ENCODE measurements at regions not wholly inside any gene's neighbourhood (a gene's known extent, or its start where the extent isn't known, plus 50 kb on each side); places are given as distances from the start of the nearest gene placed in this dataset.

GRCh38 chr15:35302334-35302733 lies 217.2 kb upstream of the NANOGP8 start (continued):
- no peak for TF ChIP-seq ZNF462 (CRISPR knock-in tag; IDR thresholded peaks at IDR 0.05)

GRCh38 chr15:35301088-35301487 lies 216.0 kb upstream of the NANOGP8 start:
- Histone ChIP-seq H3K4me2 (no peak overlapping the region), H2AFZ (no peak overlapping the region), H3K79me2 (replicated peaks; ENCODE audit: insufficient read depth) (no peaks in the 10 kb centered on the region), H4K20me1 (replicated peaks; ENCODE audit: insufficient read depth) (no peaks in the 10 kb centered on the region), H3F3A (replicated peaks; ENCODE audit: low read depth) (no peaks in the 10 kb centered on the region), H3K27ac (ENCODE audit: low read depth) (no peak overlapping the region), H3K9me2 (ENCODE audit: insufficient read depth) (no peaks in the 10 kb centered on the region), H3K4me3 (no peak overlapping the region), H3K4me1 (ENCODE audit: insufficient read depth) (no peaks in the 10 kb centered on the region), H3K27me3 (ENCODE audit: insufficient read depth) (no peaks in the 10 kb centered on the region), H3K36me3 (ENCODE audit: insufficient read depth) (no peaks in the 10 kb centered on the region)
- Mint-ChIP-seq H3K36me3 (ENCODE audit: low read depth) (no peaks in the 10 kb centered on the region), H3K4me3 (no peak overlapping the region), H3K9me3 (no peaks in the 10 kb centered on the region), H3K27ac (no peak overlapping the region), H3K4me1 (peaks cover 3% of the 10 kb centered on the region; the same call in 2 of the 3 replicates), H3K27me3 (ENCODE audit: insufficient read depth, low read depth, poor library complexity) (peaks cover 5% of the 10 kb centered on the region)
- DNase-seq (ENCODE audit: low spot score): no peak
- ATAC-seq: no peak
- no peak for TF ChIP-seq POLR2AphosphoS5 (IDR thresholded peaks at IDR 0.05; ENCODE audit: low read depth)
- TF ChIP-seq STAT1 (IDR thresholded peaks at IDR 0.05; ENCODE audit: unreplicated experiment): no peak
- TF ChIP-seq ZNF462 (CRISPR knock-in tag; IDR thresholded peaks at IDR 0.05): no peak
- no peak for TF ChIP-seq ZNF331 (CRISPR knock-in tag; IDR thresholded peaks at IDR 0.05; ENCODE audit: low read depth)
- TF ChIP-seq NANOG (IDR thresholded peaks at IDR 0.05; ENCODE audit: borderline replicate concordance): no peak
- no peak for TF ChIP-seq REST (IDR thresholded peaks at IDR 0.05; ENCODE audit: unreplicated experiment)
- TF ChIP-seq EZH2 (IDR thresholded peaks at IDR 0.05; ENCODE audit: low read depth, unreplicated experiment): no peak
